Activated CD8-positive, alpha-beta memory T cell treated with anti-CD3 and anti-CD28 coated beads, Interleukin-2, amount 50 U/mL, for 24 hours (primary cell): ENCODE measurements at regions not wholly inside any gene's neighbourhood (a gene's known extent, or its start where the extent isn't known, plus 50 kb on each side); places are given as distances from the start of the nearest gene placed in this dataset.
"Not testable (repeated sequence)": the region's sequence is repeated elsewhere in the genome, so short reads cannot be mapped to it uniquely, and the experiment has no call there.

ENCODE experiments used
- DNase-seq: peaks from one replicate; pipeline ENCODE4 v3.0.0-alpha.2; 2020; ENCODE audit errors: extremely low read depth

DNA sequence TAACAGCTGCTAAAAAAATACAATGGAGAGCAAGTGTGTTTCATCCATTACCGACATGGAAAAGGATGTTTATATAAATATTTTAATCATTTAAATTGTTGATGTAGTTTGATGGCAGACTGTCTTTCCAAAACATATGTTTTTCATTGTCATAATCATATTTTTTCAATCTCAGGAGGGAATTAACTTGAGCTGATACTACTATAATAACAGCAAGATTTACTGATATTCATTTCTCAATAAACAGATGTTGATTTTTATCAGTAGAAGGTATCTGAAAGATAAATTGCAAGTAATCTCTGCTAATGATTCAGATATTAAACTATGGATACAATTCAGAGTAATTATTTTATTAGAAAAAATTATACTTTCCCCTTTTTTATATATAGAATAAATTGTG is 274.9 kb upstream of the TMEFF2 start:
- DNase-seq, result no peak

- no peak for DNase-seq
Observed at GRCh38 chr2:192467953-192468660, 273.4 kb upstream of the TMEFF2 start.

- DNase-seq, result no peak
Observed at GRCh38 chr2:192465141-192465540, 270.4 kb upstream of the TMEFF2 start.

- no peak for DNase-seq
Observed at GRCh38 chr2:192459422-192459821, 264.7 kb upstream of the TMEFF2 start.

DNA sequence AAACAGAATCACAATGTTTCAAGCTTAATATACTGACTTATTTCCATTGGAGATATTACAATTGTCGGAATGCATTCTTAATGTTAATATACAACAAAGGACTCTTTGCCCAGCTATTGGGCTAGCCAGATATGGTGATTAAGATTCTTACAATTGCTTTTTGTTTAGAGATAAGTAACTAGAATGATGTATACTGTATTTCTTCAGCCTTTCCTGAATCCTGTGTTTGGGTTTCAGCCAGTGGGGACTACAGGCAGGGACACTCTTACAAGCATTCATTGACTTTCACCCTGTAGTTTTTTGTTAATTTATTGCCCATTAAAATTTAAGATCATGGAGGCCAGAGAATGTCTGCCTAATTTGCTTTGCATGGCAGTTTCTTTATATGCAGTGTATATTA is 254.1 kb upstream of the TMEFF2 start:
- no peak for DNase-seq

DNA sequence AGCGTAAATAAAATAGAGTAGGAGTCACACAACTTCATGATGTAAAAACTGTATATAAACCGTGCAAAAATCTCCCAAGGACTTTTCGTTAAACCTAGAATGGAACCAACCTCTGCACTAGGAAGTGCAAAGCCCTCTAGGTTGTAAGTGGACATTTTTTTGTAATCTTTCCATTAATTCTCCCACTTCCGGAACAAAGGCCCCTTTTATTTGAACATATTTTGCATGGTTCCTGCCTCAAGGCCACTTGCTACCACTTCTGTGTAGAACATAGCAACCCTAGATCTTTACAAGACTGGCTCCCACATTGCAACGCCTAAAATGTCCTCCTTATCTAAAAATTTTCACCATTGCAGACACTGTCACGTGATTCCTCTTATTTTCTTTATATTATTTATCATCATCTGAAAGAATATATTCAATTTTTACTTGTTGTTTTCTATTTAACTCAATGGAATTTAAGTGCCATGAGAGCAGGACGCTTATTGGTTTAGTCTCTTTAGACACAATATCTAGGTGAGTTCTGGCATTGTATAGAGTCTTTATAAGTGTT is 249.6 kb upstream of the TMEFF2 start:
- no peak for DNase-seq

DNA sequence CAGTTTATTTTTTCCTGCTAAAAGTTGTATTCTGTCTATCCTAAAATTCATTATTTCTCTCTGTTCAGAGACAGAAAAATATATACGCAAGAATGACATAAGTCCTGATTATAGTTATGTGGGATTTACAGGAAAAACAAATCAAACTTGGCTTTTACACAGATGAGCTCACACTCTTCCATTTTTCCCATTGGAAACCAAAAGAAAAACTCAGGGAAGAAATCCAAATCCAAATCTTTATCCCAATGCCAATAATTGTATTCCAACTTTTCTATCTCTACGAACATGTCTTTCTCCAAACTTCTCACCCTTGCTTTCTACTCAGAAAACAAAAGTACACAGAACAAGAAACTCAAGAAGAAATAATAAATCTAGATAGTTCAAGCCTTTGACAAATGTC is 249.1 kb upstream of the TMEFF2 start:
- no peak for DNase-seq

GRCh38 chr2:192438239-192438638 is 243.5 kb upstream of the TMEFF2 start:
- DNase-seq, result no peak

GRCh38 chr2:192437653-192438052 is 242.9 kb upstream of the TMEFF2 start:
- no peak for DNase-seq

DNA sequence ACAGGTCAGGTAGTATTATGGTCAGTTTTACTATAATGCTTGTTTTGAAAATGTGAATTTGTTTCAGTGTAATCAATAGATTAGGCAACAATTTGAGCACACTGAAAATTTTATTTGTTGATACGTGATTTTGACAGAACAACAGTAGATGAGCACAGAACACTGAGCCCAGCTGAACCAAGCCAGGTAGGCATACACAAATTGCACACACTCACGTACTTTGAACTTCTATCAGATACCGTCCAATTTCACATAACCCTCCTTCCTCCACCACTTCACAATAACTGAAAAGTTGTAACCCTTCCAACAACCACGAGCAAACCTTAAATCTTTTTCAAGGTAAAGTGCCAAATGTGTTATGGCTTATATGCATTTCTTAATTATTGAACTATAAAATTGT is 229.5 kb upstream of the TMEFF2 start:
- no peak for DNase-seq

GRCh38 chr2:192419786-192420185 is 225.1 kb upstream of the TMEFF2 start:
- no peak for DNase-seq

DNA sequence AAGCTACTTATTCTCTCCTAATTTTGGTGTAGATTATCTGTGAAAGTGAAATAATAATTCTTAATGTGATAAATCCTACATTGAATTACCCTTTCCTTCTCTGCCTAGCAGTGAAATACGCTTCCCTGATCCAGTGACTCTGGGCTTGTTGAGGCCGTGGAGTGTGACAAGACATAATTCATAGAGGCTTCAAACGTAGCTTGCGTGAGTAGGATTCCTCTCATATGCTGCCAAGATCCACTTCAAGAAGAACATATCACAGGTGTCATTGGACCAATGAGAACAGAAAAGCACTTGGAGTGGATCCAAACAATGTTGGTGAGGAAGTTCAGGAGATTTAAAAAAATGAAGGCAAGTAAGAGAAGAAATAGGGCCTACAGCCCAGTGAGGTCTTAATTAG is 221.3 kb upstream of the TMEFF2 start:
- DNase-seq, result no peak

DNA sequence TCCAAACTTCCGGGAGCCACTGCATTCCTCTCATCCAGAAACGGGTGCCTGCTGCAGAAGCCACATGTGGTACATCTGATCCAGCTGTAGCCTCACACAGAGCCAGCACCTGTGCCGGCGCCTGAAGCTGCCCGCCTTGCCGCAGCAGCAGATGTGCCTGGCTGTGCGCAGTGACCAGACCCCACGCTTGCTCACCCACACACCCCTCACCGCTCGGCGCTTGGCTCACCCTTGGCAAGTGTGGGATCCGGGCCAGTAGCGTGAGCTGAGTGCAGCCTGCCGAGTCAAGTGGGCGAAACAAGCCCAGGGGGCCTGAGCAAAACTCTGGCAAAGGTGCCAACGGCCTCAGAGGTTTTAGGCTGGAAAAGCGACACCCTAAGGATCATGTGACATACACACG is 220.1 kb upstream of the TMEFF2 start:
- no peak for DNase-seq

DNA sequence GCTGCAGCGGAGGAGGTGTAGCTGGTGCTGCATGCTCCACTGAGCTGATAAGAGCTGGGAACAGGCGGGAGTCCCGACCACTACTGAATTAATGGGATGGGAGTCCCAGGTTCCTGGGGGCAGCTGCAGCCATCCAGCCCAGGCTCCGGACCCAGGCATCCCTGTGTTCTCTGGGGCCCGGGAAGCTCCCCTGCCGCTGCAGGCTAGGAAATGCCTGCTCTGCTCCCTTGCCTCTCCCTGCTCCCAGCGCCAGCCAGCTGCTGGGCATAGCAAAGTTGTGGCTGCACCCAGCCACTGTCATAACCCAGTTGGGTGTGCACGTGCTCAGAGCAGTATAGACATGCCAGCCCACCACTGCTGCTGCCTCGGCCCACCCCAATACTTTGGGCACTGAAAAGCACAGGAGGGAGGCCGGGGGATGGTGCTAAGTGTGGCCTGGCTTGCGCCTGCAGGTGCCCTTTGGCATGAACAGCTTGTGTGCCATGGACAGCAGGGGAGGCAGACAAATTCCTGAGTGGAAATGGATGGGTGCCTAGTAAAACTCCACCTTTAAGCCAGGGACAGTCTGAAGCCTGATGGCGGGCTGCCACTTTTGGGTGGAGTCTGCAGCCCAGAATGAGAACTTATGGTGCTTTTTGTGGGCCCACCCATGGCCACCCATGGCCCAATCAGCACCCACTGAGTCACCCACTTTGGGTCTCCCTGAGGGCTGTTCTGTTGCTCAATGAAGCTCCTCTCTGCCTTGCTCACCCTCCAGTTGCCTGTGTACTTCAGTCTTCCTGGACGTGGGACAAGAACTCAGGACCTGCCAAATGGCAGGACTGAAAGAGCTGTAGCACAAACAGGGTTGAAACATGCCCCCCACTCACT is 219.3 kb upstream of the TMEFF2 start:
- DNase-seq, result no peak

- not testable (repeated sequence) for DNase-seq
Observed at GRCh38 chr2:192412866-192413265, 218.1 kb upstream of the TMEFF2 start.

GRCh38 chr2:192412394-192412793 is 217.7 kb upstream of the TMEFF2 start:
- DNase-seq, result no peak

GRCh38 chr2:192411755-192412154 is 217.0 kb upstream of the TMEFF2 start:
- DNase-seq, result no peak

DNA sequence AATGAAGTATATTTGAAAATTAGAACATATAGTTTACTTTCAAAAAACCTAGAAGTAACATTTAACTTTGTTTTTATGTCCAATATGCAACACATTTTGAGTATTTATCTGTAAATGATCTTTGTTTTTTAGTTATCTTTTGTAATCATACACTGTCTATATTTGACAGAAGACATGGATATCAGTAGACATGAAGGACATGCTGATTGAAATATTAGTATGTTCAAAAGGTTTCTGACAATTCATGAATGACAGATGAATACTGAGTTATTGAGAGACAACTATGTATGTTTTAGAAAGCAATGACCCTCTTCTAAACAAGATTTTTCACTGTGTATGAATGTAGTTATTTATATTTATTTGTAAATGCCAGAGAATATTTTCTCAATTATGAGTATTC is 215.6 kb upstream of the TMEFF2 start:
- no peak for DNase-seq

- DNase-seq, result no peak
Observed at GRCh38 chr2:192407692-192408091, 213.0 kb upstream of the TMEFF2 start.

DNA sequence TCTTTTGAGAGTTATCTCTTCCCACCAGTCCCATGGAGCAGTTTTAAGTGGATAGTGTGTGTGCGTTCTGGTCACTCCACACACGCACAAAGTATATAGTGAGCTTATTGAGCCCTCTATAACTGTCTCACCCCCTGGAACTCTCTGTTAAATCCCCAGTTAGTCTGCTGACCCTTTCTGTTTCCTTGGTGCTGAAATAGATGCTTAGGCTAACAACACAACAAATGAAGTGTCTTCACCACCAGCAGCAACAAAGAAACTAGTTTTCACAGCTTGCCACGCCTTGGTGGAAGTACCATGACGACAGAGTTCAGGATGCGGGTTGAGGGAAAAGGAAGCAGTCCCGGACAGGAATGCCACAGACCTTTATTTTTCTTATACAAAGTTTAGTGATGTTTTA is 203.5 kb upstream of the TMEFF2 start:
- DNase-seq, result no peak

DNA sequence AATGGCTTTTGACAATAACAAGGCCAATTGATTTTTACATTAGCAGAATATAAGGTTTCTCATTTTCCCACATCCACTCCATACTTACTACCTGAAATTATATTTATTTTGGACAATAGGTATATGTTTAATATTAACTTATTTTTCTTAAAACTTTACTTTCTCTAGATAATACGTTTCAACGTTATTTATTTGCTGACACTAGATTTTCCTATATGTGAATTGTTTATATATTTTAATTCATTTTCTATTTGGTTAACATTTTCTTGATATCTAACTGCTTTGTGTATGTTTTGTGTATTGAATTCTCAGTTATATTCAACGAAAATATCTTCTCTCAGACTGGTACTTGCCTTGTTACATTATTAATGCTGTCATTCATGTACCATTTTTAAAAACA is 199.9 kb upstream of the TMEFF2 start:
- no peak for DNase-seq

DNA sequence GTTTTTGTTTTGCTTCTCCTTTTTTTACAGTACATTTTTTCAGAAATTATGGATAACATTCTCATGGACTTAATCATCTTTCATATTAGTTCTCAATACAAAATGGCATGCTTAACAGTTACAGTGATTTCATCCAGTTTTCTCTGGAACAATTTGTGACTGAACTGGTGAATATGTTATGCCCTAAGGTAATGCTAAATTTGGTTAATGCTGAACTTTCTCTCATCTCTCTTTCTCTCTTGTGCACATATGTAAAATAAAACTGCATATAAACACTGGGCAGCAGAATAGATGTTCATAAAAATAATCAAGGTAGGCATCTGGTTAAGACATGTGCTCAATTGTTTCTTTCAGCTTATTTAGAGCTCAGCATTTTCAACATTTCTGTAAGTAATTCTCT is 196.3 kb upstream of the TMEFF2 start:
- DNase-seq, result no peak

GRCh38 chr2:192390401-192390800 is 195.7 kb upstream of the TMEFF2 start:
- DNase-seq, result no peak
